ENCODE measurements at regions not wholly inside any gene's neighbourhood (a gene's known extent, or its start where the extent isn't known, plus 50 kb on each side); places are given as distances from the start of the nearest gene placed in this dataset.

DNA sequence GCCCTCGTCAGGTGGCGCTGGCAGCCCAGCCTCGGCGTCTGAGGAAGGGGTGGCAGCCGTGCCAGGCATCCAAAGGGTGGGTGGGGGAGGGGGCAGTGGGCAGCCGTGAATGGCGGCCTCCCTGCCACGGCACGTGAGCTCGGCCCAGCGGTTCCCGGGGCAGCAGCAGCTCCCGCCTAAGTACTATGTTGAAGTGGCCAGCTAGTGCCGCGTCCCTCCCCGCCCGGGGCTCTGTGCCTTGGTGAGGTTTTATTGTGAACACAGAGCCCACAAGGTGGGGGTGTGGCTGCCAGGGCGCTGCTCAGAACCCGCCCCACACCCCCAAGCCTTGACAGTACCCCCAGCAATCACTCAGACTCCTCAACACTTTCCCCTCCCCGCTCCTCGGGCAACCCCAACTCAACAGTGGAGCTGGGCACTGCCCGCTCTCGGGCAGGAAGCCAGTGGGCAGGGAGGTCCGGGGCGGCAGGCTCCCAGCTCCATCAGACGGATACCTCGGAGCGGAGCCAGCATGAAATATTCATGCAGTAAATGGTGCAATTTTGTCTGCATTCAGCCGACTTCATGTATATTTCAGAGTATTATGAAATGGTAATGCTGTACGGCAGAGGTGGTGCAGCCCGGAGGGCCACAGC lies 80.4 kb downstream of the ENGASE start:
- TF ChIP-seq, protein P1, sequence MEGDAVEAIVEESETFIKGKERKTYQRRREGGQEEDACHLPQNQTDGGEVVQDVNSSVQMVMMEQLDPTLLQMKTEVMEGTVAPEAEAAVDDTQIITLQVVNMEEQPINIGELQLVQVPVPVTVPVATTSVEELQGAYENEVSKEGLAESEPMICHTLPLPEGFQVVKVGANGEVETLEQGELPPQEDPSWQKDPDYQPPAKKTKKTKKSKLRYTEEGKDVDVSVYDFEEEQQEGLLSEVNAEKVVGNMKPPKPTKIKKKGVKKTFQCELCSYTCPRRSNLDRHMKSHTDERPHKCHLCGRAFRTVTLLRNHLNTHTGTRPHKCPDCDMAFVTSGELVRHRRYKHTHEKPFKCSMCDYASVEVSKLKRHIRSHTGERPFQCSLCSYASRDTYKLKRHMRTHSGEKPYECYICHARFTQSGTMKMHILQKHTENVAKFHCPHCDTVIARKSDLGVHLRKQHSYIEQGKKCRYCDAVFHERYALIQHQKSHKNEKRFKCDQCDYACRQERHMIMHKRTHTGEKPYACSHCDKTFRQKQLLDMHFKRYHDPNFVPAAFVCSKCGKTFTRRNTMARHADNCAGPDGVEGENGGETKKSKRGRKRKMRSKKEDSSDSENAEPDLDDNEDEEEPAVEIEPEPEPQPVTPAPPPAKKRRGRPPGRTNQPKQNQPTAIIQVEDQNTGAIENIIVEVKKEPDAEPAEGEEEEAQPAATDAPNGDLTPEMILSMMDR (optimal IDR thresholded peaks at IDR 0.05 in 1 of 3, IDR thresholded peaks at IDR 0.05 in 1 of 3, conservative IDR thresholded peaks at IDR 0.05 in 1 of 3; ENCODE audit: extremely low read depth in 1 of 3, insufficient read depth in 2 of 3, low read length in 3 of 3) = no peak
- TF ChIP-seq EZH2 (IDR thresholded peaks at IDR 0.05; ENCODE audit: low read length) = no peak
- H3K9me1 ChIP-seq (ENCODE audit: control insufficient read depth, extremely low read depth, insufficient read depth, low read length) = no peaks in the 10 kb centered on the region
- no peak overlapping the region for H3K9ac ChIP-seq (ENCODE audit: control insufficient read depth, extremely low read depth, insufficient read depth, low read length)
- no peak for DNase-seq (ENCODE audit: low read depth, low spot score)
- H3K36me3 ChIP-seq (ENCODE audit: control insufficient read depth in 2 of 2, extremely low read depth in 1 of 2, insufficient read depth in 2 of 2, low read length in 2 of 2) = no peaks in the 10 kb centered on the region
- no peaks in the 10 kb centered on the region for H3K4me1 ChIP-seq (ENCODE audit: control insufficient read depth, extremely low read depth, insufficient read depth, low read length)
- H2AFZ ChIP-seq (ENCODE audit: control insufficient read depth, low read length) = no peak overlapping the region
- H3K79me2 ChIP-seq (ENCODE audit: control insufficient read depth, insufficient read depth, low read length) = no peaks in the 10 kb centered on the region
- no peak for FAIRE-seq
- H3K27me3 ChIP-seq (ENCODE audit: control insufficient read depth, extremely low read depth, insufficient read depth, low read length) = peaks cover 26% of the 10 kb centered on the region
- no peak overlapping the region for H3K4me2 ChIP-seq (ENCODE audit: control insufficient read depth, extremely low read depth, insufficient read depth, low read depth, low read length)
- dilution Hi-C loops (cut with MboI; ENCODE audit: extremely low pct_ligation_motif_present, low sequenced_read_pairs) = no loop called here
- H4K20me1 ChIP-seq (ENCODE audit: control insufficient read depth, extremely low read depth, insufficient read depth, low read length) = no peaks in the 10 kb centered on the region
- no peak overlapping the region for H3K27ac ChIP-seq (ENCODE audit: control insufficient read depth, insufficient read depth, low read length)
- H3K9me3 ChIP-seq (ENCODE audit: control insufficient read depth, low read depth, low read length) = no peaks in the 10 kb centered on the region
- no peak overlapping the region for H3K4me3 ChIP-seq (ENCODE audit: control insufficient read depth in 2 of 3, extremely low read depth in 1 of 3, insufficient read depth in 2 of 3, low read depth in 1 of 3, low read length in 3 of 3)

DNA sequence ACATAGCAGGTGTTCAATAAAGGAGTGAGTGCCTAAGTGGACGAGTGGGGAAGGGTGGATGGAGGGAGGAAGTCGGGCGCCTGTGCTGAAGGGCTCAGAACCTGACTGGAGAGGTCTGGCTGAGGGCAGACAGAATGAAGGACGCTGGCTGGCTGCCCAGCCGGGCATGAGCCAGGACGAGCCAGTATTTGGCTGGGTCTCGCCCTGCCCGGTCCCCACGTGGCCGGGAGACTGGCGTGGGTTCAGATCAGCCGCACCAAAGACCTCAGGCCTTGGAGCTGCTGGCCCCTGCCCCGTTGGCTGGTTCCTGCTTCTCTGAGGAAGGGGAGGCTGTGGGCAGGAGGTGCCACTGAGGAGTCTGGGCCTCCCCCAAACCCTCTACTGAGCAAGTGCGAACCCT lies 79.8 kb downstream of the ENGASE start:
- H3K27me3 ChIP-seq (ENCODE audit: control insufficient read depth, extremely low read depth, insufficient read depth, low read length) = peaks cover 23% of the 10 kb centered on the region
- TF ChIP-seq, protein P1 (optimal IDR thresholded peaks at IDR 0.05 in 1 of 3, IDR thresholded peaks at IDR 0.05 in 1 of 3, conservative IDR thresholded peaks at IDR 0.05 in 1 of 3; ENCODE audit: extremely low read depth in 1 of 3, insufficient read depth in 2 of 3, low read length in 3 of 3) = no peak
- no peak for TF ChIP-seq EZH2 (IDR thresholded peaks at IDR 0.05; ENCODE audit: low read length)
- dilution Hi-C loops (cut with MboI; ENCODE audit: extremely low pct_ligation_motif_present, low sequenced_read_pairs) = no loop called here

More for the DNA sequence above, 79.8 kb downstream of the ENGASE start:
- no peak overlapping the region for H3K4me2 ChIP-seq (ENCODE audit: control insufficient read depth, extremely low read depth, insufficient read depth, low read depth, low read length)
- FAIRE-seq = no peak
- no peak overlapping the region for H3K27ac ChIP-seq (ENCODE audit: control insufficient read depth, insufficient read depth, low read length)
- DNase-seq (ENCODE audit: low read depth, low spot score) = no peak
- H3K9me3 ChIP-seq (ENCODE audit: control insufficient read depth, low read depth, low read length) = no peaks in the 10 kb centered on the region
- H3K9me1 ChIP-seq (ENCODE audit: control insufficient read depth, extremely low read depth, insufficient read depth, low read length) = no peaks in the 10 kb centered on the region
- no peak overlapping the region for H3K4me3 ChIP-seq (ENCODE audit: control insufficient read depth in 2 of 3, extremely low read depth in 1 of 3, insufficient read depth in 2 of 3, low read depth in 1 of 3, low read length in 3 of 3)
- H2AFZ ChIP-seq (ENCODE audit: control insufficient read depth, low read length) = no peak overlapping the region
- no peak overlapping the region for H3K9ac ChIP-seq (ENCODE audit: control insufficient read depth, extremely low read depth, insufficient read depth, low read length)
- H3K79me2 ChIP-seq (ENCODE audit: control insufficient read depth, insufficient read depth, low read length) = no peaks in the 10 kb centered on the region
- H4K20me1 ChIP-seq (ENCODE audit: control insufficient read depth, extremely low read depth, insufficient read depth, low read length) = no peaks in the 10 kb centered on the region
- H3K4me1 ChIP-seq (ENCODE audit: control insufficient read depth, extremely low read depth, insufficient read depth, low read length) = no peaks in the 10 kb centered on the region
- no peaks in the 10 kb centered on the region for H3K36me3 ChIP-seq (ENCODE audit: control insufficient read depth in 2 of 2, extremely low read depth in 1 of 2, insufficient read depth in 2 of 2, low read length in 2 of 2)

Measured in keratinocyte (primary cell).